ENCODE measurements at regions not wholly inside any gene's neighbourhood (a gene's known extent, or its start where the extent isn't known, plus 50 kb on each side); places are given as distances from the start of the nearest gene placed in this dataset.

- no peak for TF ChIP-seq PATZ1 (CRISPR knock-in tag; IDR thresholded peaks at IDR 0.05; ENCODE audit: borderline replicate concordance)
- TF ChIP-seq CSDC2 (CRISPR knock-in tag; IDR thresholded peaks at IDR 0.05) = no peak
- no peak for TF ChIP-seq TCF4 (CRISPR knock-in tag; IDR thresholded peaks at IDR 0.05; ENCODE audit: borderline replicate concordance)
- TF ChIP-seq TSHZ2 (CRISPR knock-in tag; IDR thresholded peaks at IDR 0.05) = no peak
- TF ChIP-seq ZNF565 (CRISPR knock-in tag; conservative IDR thresholded peaks at IDR 0.05; ENCODE audit: low read depth) = no peak
- no peak for TF ChIP-seq POU6F1 (CRISPR knock-in tag; IDR thresholded peaks at IDR 0.05; ENCODE audit: borderline replicate concordance, low read depth)
- no peak for TF ChIP-seq ZNF70 (CRISPR knock-in tag; IDR thresholded peaks at IDR 0.05)
- TF ChIP-seq ESRRG (CRISPR knock-in tag; IDR thresholded peaks at IDR 0.05) = no peak
- no peak for TF ChIP-seq PPARA (CRISPR knock-in tag; IDR thresholded peaks at IDR 0.05; ENCODE audit: borderline replicate concordance)
- TF ChIP-seq ZNF8 (CRISPR knock-in tag; IDR thresholded peaks at IDR 0.05) = no peak
- no peak for TF ChIP-seq ZFP30 (CRISPR knock-in tag; IDR thresholded peaks at IDR 0.05)
- no peak for TF ChIP-seq ARNTL (CRISPR knock-in tag; IDR thresholded peaks at IDR 0.05; ENCODE audit: borderline replicate concordance, low read depth)
- no peak for TF ChIP-seq CREB5 (CRISPR knock-in tag; IDR thresholded peaks at IDR 0.05; ENCODE audit: low read depth)
- no peak for TF ChIP-seq CSRNP3 (CRISPR knock-in tag; IDR thresholded peaks at IDR 0.05)
- no peak for TF ChIP-seq RARB (CRISPR knock-in tag; IDR thresholded peaks at IDR 0.05)
- no peak for TF ChIP-seq BACH2 (CRISPR knock-in tag; IDR thresholded peaks at IDR 0.05; ENCODE audit: borderline replicate concordance)
- TF ChIP-seq SNAI2 (CRISPR knock-in tag; IDR thresholded peaks at IDR 0.05) = no peak
- TF ChIP-seq OSR1 (CRISPR knock-in tag; IDR thresholded peaks at IDR 0.05) = no peak
- TF ChIP-seq GLIS3 (CRISPR knock-in tag; IDR thresholded peaks at IDR 0.05) = no peak
Measured at GRCh38 chr3:89813500-89813899, 706.1 kb downstream of the EPHA3 start.

GRCh38 chr3:89841041-89841440, 733.6 kb downstream of the EPHA3 start:
- no peak for ATAC-seq
- TF ChIP-seq PPARA (CRISPR knock-in tag; IDR thresholded peaks at IDR 0.05; ENCODE audit: borderline replicate concordance) (no peak), ZNF8 (CRISPR knock-in tag; IDR thresholded peaks at IDR 0.05) (no peak), OSR1 (CRISPR knock-in tag; IDR thresholded peaks at IDR 0.05) (no peak), POU6F1 (CRISPR knock-in tag; IDR thresholded peaks at IDR 0.05; ENCODE audit: borderline replicate concordance, low read depth) (no peak), TOX (CRISPR knock-in tag; IDR thresholded peaks at IDR 0.05; ENCODE audit: borderline replicate concordance) (no peak), CSDC2 (CRISPR knock-in tag; IDR thresholded peaks at IDR 0.05) (no peak), CREB5 (CRISPR knock-in tag; IDR thresholded peaks at IDR 0.05; ENCODE audit: low read depth) (no peak), ZFP30 (CRISPR knock-in tag; IDR thresholded peaks at IDR 0.05) (no peak), ISL1 (CRISPR knock-in tag; IDR thresholded peaks at IDR 0.05) (no peak), CSRNP3 (CRISPR knock-in tag; IDR thresholded peaks at IDR 0.05) (no peak), ZC3H10 (CRISPR knock-in tag; IDR thresholded peaks at IDR 0.05) (no peak), GLIS3 (CRISPR knock-in tag; IDR thresholded peaks at IDR 0.05) (no peak), ESRRG (CRISPR knock-in tag; IDR thresholded peaks at IDR 0.05) (no peak), ZFP3 (CRISPR knock-in tag; IDR thresholded peaks at IDR 0.05) (no peak), TSHZ2 (CRISPR knock-in tag; IDR thresholded peaks at IDR 0.05) (no peak)

More at GRCh38 chr3:89813500-89813899, 706.1 kb downstream of the EPHA3 start:
- ATAC-seq = no peak

All from SK-N-SH treated with all-trans-retinoic acid at 6 μM for 48 hours (cell line).